Panc1 (cell line): ENCODE measurements at regions not wholly inside any gene's neighbourhood (a gene's known extent, or its start where the extent isn't known, plus 50 kb on each side); places are given as distances from the start of the nearest gene placed in this dataset.

ENCODE experiments used
- POLR2AphosphoS5 ChIP-seq: IDR thresholded peaks from 2 replicates; pipeline ENCODE4 v1.6.1; 2012; ENCODE audit warnings: mild to moderate bottlenecking, low read depth, low read length, moderate library complexity
- REST ChIP-seq, 2 experiments: IDR thresholded peaks; 2 replicates each; pipeline ENCODE4 v1.6.1; 2011 to 2012; ENCODE audit warnings: low read depth in 2 of 2, control low read depth in 1 of 2, low read length in 1 of 2, mild to moderate bottlenecking in 1 of 2, moderate library complexity in 1 of 2; ENCODE audit not compliant: insufficient read depth in 1 of 2
- TCF7L2 ChIP-seq: IDR thresholded peaks from 2 replicates; pipeline ENCODE4 v1.6.1; 2011; ENCODE audit warnings: mild to moderate bottlenecking, low read depth, low read length, inconsistent platforms
- TF ChIP-seq, protein P1 (sequence below): fragments of 450-650 bp; IDR thresholded peaks from 2 replicates; pipeline ENCODE4 v1.5.1; 2017; ENCODE audit warnings: mild to moderate bottlenecking

DNA sequence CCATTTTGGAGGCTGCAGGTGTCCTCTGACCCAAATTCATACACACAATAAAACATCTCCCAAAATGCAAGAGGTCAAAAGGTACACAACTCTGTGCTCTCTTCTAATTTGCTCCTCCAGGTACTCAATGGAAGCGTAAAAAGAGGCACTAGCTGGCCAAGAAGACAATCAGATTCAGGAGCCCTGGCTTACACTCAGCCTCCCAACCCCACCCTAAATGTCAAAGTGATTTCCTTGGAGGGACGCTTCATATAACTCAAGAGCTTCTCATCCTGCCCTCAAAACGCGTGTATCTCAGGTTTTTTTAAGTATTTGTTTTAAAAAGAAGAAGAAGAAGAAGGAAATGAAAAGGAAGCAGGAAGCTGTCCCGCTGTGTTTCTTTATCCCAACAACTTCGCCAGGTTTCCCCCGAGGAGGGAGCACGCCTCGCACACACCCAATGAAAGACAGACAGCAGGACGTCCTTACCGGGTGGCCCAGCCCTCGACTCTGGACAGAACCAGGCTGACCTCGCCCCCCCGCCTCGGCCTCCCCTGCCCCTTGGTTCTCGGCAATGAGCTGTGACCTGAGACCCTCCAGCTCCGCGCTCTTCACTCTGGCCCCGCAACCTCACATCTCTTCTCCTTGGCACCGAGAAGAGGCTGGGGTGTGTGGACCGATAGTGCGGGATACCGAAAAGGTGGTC, 620.7 kb upstream of the ZNF385D start:
- TF ChIP-seq, protein P1, sequence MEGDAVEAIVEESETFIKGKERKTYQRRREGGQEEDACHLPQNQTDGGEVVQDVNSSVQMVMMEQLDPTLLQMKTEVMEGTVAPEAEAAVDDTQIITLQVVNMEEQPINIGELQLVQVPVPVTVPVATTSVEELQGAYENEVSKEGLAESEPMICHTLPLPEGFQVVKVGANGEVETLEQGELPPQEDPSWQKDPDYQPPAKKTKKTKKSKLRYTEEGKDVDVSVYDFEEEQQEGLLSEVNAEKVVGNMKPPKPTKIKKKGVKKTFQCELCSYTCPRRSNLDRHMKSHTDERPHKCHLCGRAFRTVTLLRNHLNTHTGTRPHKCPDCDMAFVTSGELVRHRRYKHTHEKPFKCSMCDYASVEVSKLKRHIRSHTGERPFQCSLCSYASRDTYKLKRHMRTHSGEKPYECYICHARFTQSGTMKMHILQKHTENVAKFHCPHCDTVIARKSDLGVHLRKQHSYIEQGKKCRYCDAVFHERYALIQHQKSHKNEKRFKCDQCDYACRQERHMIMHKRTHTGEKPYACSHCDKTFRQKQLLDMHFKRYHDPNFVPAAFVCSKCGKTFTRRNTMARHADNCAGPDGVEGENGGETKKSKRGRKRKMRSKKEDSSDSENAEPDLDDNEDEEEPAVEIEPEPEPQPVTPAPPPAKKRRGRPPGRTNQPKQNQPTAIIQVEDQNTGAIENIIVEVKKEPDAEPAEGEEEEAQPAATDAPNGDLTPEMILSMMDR: no peak
- no peak for TF ChIP-seq TCF7L2
- TF ChIP-seq POLR2AphosphoS5: no peak
- no peak for TF ChIP-seq REST (IDR thresholded peaks at IDR 0.05; ENCODE audit: insufficient read depth in 1 of 2, low read depth in 2 of 2, low read length in 1 of 2)
